Heart right ventricle (tissue), 16 donors: ENCODE measurements at regions not wholly inside any gene's neighbourhood (a gene's known extent, or its start where the extent isn't known, plus 50 kb on each side); places are given as distances from the start of the nearest gene placed in this dataset.

Source experiments
- ATAC-seq, 8 donors: fragments of 200-7000 bp; cut with Tn5 transposase; one replicate each; pipeline ENCODE4 v1.9.1; 2020; ENCODE audit warnings: mild to moderate bottlenecking in 8 of 8, moderate library complexity in 8 of 8, moderate number of reproducible peaks in 1 of 8
- DNase-seq, 2 donors: peaks; one replicate each; pipeline ENCODE4 v3.0.0-alpha.2; 2020
- H3K27ac ChIP-seq, 10 donors: fragments of 200-600 bp; sonication (generic) in 2 of 10; one replicate each; pipeline versions ENCODE4 v1.5.0 to v1.8.0; 2020 to 2022; ENCODE audit warnings: mild to moderate bottlenecking in 3 of 10
- H3K27me3 ChIP-seq, 7 donors: fragments of 200-600 bp; one replicate each; pipeline ENCODE4 v1.8.0; 2021 to 2022; ENCODE audit warnings: mild to moderate bottlenecking in 2 of 7
- H3K36me3 ChIP-seq, 9 donors: fragments of 200-600 bp; sonication (generic) in 1 of 9; one replicate each; pipeline versions ENCODE4 v1.5.0 to v1.8.0; 2020 to 2022; ENCODE audit warnings: mild to moderate bottlenecking in 2 of 9
- H3K4me1 ChIP-seq, 9 donors: fragments of 200-600 bp; sonication (generic) in 1 of 9; one replicate each; pipeline versions ENCODE4 v1.5.0 to v1.8.0; 2020 to 2022; ENCODE audit warnings: mild to moderate bottlenecking in 4 of 9
- H3K4me3 ChIP-seq, 10 donors: fragments of 200-600 bp; sonication (generic) in 2 of 10; one replicate each; pipeline versions ENCODE4 v1.5.0 to v1.8.0; 2020 to 2022; ENCODE audit warnings: mild to moderate bottlenecking in 7 of 10, moderate library complexity in 2 of 10
- H3K9me3 ChIP-seq, 11 donors: fragments of 200-600 bp in 10 of 11; sonication (generic) in 2 of 11; one replicate each; pipeline versions ENCODE4 v1.5.0 to v1.8.0; 2013 to 2022; ENCODE audit warnings: mild to moderate bottlenecking in 2 of 11, control low read depth in 1 of 11, moderate library complexity in 1 of 11
- WGBS, 2 donors: extraction: QIAGEN DNeasy Blood & Tissue Kit; methylation state at CpG; one replicate each; pipeline ENCODE4 v1.1.7; 2013; ENCODE audit warnings: inconsistent platforms in 1 of 2; 5-methylcytosine and 5-hydroxymethylcytosine counted together
- intact Hi-C, 10 donors: fragments of 100-400 bp; cut with DNase I; formaldehyde crosslinking; loops; one replicate each; pipeline versions ENCODE4 v1.11.1 to v1.14.2; 2022
- TF ChIP-seq, protein P1 (sequence below), 9 donors: fragments of 200-600 bp; sonication (generic) in 2 of 9; IDR thresholded peaks; one replicate each; pipeline versions ENCODE4 v1.5.0 to v1.8.0; 2021 to 2022; ENCODE audit warnings: antibody characterized with exemption in 9 of 9, mild to moderate bottlenecking in 5 of 9, moderate library complexity in 1 of 9
- donor health status: Arrhythmogenic right ventricular cardiomyopathy.
- donor health status: ischemic (EF 13 %, LVEDD 7.1; RV severe dilation, severe dysfunction).
- donor health status: healthy with polysubstance abuse.
- donor health status: DM: no; HTN: yes; CAD: no.
- donor health status: DM: no; HTN: no; CAD: no.
- donor health status: ischemic (EF 25% LVEDD 6.9; RV normal size, moderate dysfunction).
- donor health status: ischemic (EF 25% LVEDD 5.7; RV mildly dilated, moderate dysfunction).
- donor health status: healthy.
- donor health status: DM: yes; HTN: yes; CAD: no.
- donor health status: Ischemic cardiomyopathy.
- donor health status: ischemic (EF 35%, LVEDD 5.7; RV mildly dilated, moderate dysfunction).
- donor health status: nonischemic (EF 11% LVEDD 7.7; RV severe dilation, severe dysfunction).
- donor health status: DM: yes; HTN: yes; CAD: no.
- donor health status: PGD.
- donor health status: ischemic (EF 29% LVEDD 5.4; RV normal size, mild dysfunction).
- donor health status: nonischemic (EF 23%, LVEDD 6.1; RV moderate dilation, normal function).

- intact Hi-C loops, result loop anchor here in 1 of 10 donors (10.0 kb wide), 1 partner anchor 316 kb away; no protein-coding TSS in a partner anchor
Measured at GRCh38 chr3:177371146-177371545, 173.9 kb upstream of the TBL1XR1 start.

GRCh38 chr3:177371888-177372287 lies 174.6 kb upstream of the TBL1XR1 start:
- H3K27ac ChIP-seq, result no peak overlapping the region
- intact Hi-C loops, result loop anchor here in 1 of 10 donors (10.0 kb wide), 1 partner anchor 317 kb away; no protein-coding TSS in a partner anchor
- TF ChIP-seq, protein P1, sequence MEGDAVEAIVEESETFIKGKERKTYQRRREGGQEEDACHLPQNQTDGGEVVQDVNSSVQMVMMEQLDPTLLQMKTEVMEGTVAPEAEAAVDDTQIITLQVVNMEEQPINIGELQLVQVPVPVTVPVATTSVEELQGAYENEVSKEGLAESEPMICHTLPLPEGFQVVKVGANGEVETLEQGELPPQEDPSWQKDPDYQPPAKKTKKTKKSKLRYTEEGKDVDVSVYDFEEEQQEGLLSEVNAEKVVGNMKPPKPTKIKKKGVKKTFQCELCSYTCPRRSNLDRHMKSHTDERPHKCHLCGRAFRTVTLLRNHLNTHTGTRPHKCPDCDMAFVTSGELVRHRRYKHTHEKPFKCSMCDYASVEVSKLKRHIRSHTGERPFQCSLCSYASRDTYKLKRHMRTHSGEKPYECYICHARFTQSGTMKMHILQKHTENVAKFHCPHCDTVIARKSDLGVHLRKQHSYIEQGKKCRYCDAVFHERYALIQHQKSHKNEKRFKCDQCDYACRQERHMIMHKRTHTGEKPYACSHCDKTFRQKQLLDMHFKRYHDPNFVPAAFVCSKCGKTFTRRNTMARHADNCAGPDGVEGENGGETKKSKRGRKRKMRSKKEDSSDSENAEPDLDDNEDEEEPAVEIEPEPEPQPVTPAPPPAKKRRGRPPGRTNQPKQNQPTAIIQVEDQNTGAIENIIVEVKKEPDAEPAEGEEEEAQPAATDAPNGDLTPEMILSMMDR (IDR thresholded peaks at IDR 0.05), result no peak
- DNase-seq (no peak), ATAC-seq (no peak)
- 91 to 97% methylated on average over 2 of the region's 2 CpGs for WGBS, 2 donors
- no peaks in the 10 kb centered on the region for H3K27me3 ChIP-seq
- no peaks in the 10 kb centered on the region for H3K36me3 ChIP-seq
- H3K4me3 ChIP-seq, result no peak overlapping the region
- H3K4me1 ChIP-seq, result peaks cover 0 to 5% (median 0%) of the 10 kb centered on the region in 9 donors
- H3K9me3 ChIP-seq, result no peaks in the 10 kb centered on the region

More at GRCh38 chr3:177371146-177371545, 173.9 kb upstream of the TBL1XR1 start:
- Histone ChIP-seq H3K9me3 (no peaks in the 10 kb centered on the region), H3K4me3 (no peak overlapping the region), H3K4me1 (peaks cover 0 to 5% (median 0%) of the 10 kb centered on the region in 9 donors), H3K27ac (no peak overlapping the region), H3K27me3 (no peaks in the 10 kb centered on the region), H3K36me3 (no peaks in the 10 kb centered on the region)
- DNase-seq, result no peak
- TF ChIP-seq, protein P1 (IDR thresholded peaks at IDR 0.05), result no peak
- ATAC-seq, result no peak

DNA sequence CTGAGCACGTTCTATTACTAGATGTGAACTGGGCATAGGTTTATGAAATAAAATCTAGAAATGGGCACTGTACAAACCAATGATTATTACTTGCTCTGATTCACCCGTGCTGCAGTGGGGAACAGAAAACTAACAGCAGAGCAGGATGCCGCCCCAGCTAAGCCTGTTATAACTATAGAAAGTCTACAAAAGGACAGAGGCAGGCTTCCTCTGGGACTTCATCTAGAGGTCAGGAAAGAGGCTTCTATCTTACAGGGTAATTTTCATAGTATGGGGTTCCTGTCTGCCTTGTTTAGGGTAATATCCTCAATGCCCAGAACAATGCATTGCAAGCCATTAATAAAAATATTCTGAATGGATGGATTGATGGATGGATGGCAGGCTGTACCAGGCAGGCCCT lies 177.0 kb upstream of the TBL1XR1 start:
- H3K4me1 ChIP-seq, result peaks cover 0 to 5% (median 0%) of the 10 kb centered on the region in 9 donors
- TF ChIP-seq, protein P1 (IDR thresholded peaks at IDR 0.05), result no peak
- H3K27ac ChIP-seq, result no peak overlapping the region
- no peaks in the 10 kb centered on the region for H3K36me3 ChIP-seq
- no peak overlapping the region for H3K4me3 ChIP-seq
- WGBS, 2 donors, result 67 to 74% methylated on average over 3 of the region's 3 CpGs
- no peaks in the 10 kb centered on the region for H3K27me3 ChIP-seq
- intact Hi-C loops, result loop anchor here in 1 of 10 donors (10.0 kb wide), 1 partner anchor 320 kb away; no protein-coding TSS in a partner anchor
- ATAC-seq (no peak), DNase-seq (no peak)
- H3K9me3 ChIP-seq, result no peaks in the 10 kb centered on the region

GRCh38 chr3:177375316-177375715 lies 178.0 kb upstream of the TBL1XR1 start:
- Histone ChIP-seq H3K27me3 (no peaks in the 10 kb centered on the region), H3K9me3 (peaks cover 0 to 3% (median 0%) of the 10 kb centered on the region in 11 donors), H3K4me1 (peaks cover 0 to 3% (median 0%) of the 10 kb centered on the region in 9 donors), H3K36me3 (no peaks in the 10 kb centered on the region), H3K27ac (no peak overlapping the region), H3K4me3 (no peak overlapping the region)
- ATAC-seq (no peak), DNase-seq (no peak)
- WGBS, 2 donors, result 94 to 96% methylated on average over 3 of the region's 3 CpGs
- intact Hi-C loops, result loop anchor here in 1 of 10 donors (10.0 kb wide), 1 partner anchor 321 kb away; no protein-coding TSS in a partner anchor
- TF ChIP-seq, protein P1 (IDR thresholded peaks at IDR 0.05), result no peak
